Endothelial cell of umbilical vein (primary cell): ENCODE measurements at regions not wholly inside any gene's neighbourhood (a gene's known extent, or its start where the extent isn't known, plus 50 kb on each side); places are given as distances from the start of the nearest gene placed in this dataset.

Source experiments
- BruUV-seq: library from RNA; stranded (reverse); fragments of 400-500 nt; replicated peaks from 2 replicates; lab custom pipeline; 2021; lab: Mats Ljungman, UMichigan
- CTCF ChIA-PET: fragments of 300-600, 350-600 bp; sonication (Branson Sonifier 250); formaldehyde crosslinking; loops from one replicate; lab custom pipeline; 2021; ENCODE audit warnings: antibody characterized with exemption, inconsistent platforms; lab: Charles Lee
- POLR2A ChIA-PET: fragments of 300-600, 350-600 bp; sonication (Branson Sonifier 250); formaldehyde crosslinking; loops from one replicate; lab custom pipeline; 2021; ENCODE audit warnings: antibody characterized with exemption, inconsistent platforms; lab: Charles Lee
- DNase-seq: peaks from one replicate; pipeline ENCODE4 v3.0.0-alpha.2; 2011; ENCODE audit warnings: low read depth, low spot score
- FAIRE-seq: peaks from 2 replicates; lab custom pipeline; 2011; peaks lifted over from hg19 to GRCh38; lab: Jason Lieb, UNC
- H2AFZ ChIP-seq: 2 replicates; pipeline ENCODE4 v1.6.0; 2012; ENCODE audit warnings: low read depth, low read length, control low read depth, inconsistent platforms
- H3K27ac ChIP-seq: 2 replicates; pipeline ENCODE4 v1.5.1; 2011; ENCODE audit warnings: low read depth, mild to moderate bottlenecking, control low read depth, low read length, moderate library complexity; ENCODE audit not compliant: insufficient read depth
- H3K27me3 ChIP-seq, 2 experiments: 2 replicates each; pipeline versions ENCODE4 v1.6.0 to v1.6.1; 2011; ENCODE audit warnings: low read length in 2 of 2, mixed read lengths in 1 of 2; ENCODE audit not compliant: control insufficient read depth in 2 of 2, insufficient read depth in 2 of 2
- H3K36me3 ChIP-seq, 2 experiments: 2 replicates in 1 of 2; 3 replicates in 1 of 2; pipeline ENCODE4 v1.5.1; 2011; ENCODE audit warnings: low read length in 2 of 2, mild to moderate bottlenecking in 1 of 2, moderate library complexity in 1 of 2; ENCODE audit not compliant: control insufficient read depth in 2 of 2, insufficient read depth in 2 of 2; ENCODE audit errors: extremely low read depth in 1 of 2
- H3K4me1 ChIP-seq: 3 replicates; pipeline ENCODE4 v1.5.1; 2011; ENCODE audit warnings: mild to moderate bottlenecking, low read length; ENCODE audit not compliant: control insufficient read depth, insufficient read depth; ENCODE audit errors: extremely low read depth
- H3K4me2 ChIP-seq: 2 replicates; pipeline ENCODE4 v1.6.1; 2011; ENCODE audit warnings: low read length, control low read depth, mixed read lengths; ENCODE audit not compliant: insufficient read depth
- H3K4me3 ChIP-seq, 3 experiments: fragments of 200-600 bp in 1 of 3; sonication (generic), shearing (Covaris generic) in 1 of 3; replicated peaks in 1 of 3; 2 replicates each; pipeline ENCODE4 v1.5.1; 2011 to 2016; ENCODE audit warnings: control low read depth in 3 of 3, low read length in 3 of 3, mild to moderate bottlenecking in 2 of 3, inconsistent platforms in 1 of 3, low read depth in 1 of 3, moderate library complexity in 1 of 3; ENCODE audit not compliant: insufficient read depth in 1 of 3
- H3K79me2 ChIP-seq: 2 replicates; pipeline ENCODE4 v1.6.0; 2012; ENCODE audit warnings: low read length, inconsistent platforms; ENCODE audit not compliant: control insufficient read depth, insufficient read depth
- H3K9ac ChIP-seq: replicated peaks from 2 replicates; pipeline ENCODE3; 2011; ENCODE audit warnings: low read length, control low read depth; ENCODE audit not compliant: insufficient read depth; ENCODE audit errors: extremely low read depth
- H3K9me1 ChIP-seq: replicated peaks from 3 replicates; pipeline ENCODE4 v1.6.0; 2011; ENCODE audit warnings: mild to moderate bottlenecking, low read length; ENCODE audit not compliant: control insufficient read depth, insufficient read depth; ENCODE audit errors: extremely low read depth
- H3K9me3 ChIP-seq: replicated peaks from 2 replicates; pipeline ENCODE4 v1.5.1; 2012; ENCODE audit warnings: low read length, inconsistent platforms; ENCODE audit not compliant: control insufficient read depth, insufficient read depth
- H4K20me1 ChIP-seq: replicated peaks from 2 replicates; pipeline ENCODE3; 2011; ENCODE audit warnings: mild to moderate bottlenecking, low read length; ENCODE audit not compliant: control insufficient read depth, insufficient read depth; ENCODE audit errors: extremely low read depth
- EZH2 ChIP-seq: IDR thresholded peaks from 2 replicates; pipeline ENCODE4 v1.6.1; 2012; ENCODE audit warnings: borderline replicate concordance, low read depth, mild to moderate bottlenecking, moderate library complexity, low read length, inconsistent platforms; ENCODE audit not compliant: severe bottlenecking
- FOS ChIP-seq: IDR thresholded peaks from 2 replicates; pipeline ENCODE4 v1.6.1; 2011; ENCODE audit warnings: mild to moderate bottlenecking, low read length, moderate library complexity, borderline replicate concordance; ENCODE audit not compliant: insufficient read depth
- GATA2 ChIP-seq: IDR thresholded peaks from 2 replicates; pipeline ENCODE4 v1.7.0; 2011; ENCODE audit warnings: low read depth, mild to moderate bottlenecking, moderate library complexity, mixed read lengths, low read length; ENCODE audit not compliant: insufficient read length, insufficient read depth
- JUN ChIP-seq: IDR thresholded peaks from 2 replicates; pipeline ENCODE4 v1.6.1; 2011; ENCODE audit warnings: borderline replicate concordance, low read depth; ENCODE audit not compliant: insufficient read length, insufficient read depth
- MAX ChIP-seq: IDR thresholded peaks from 2 replicates; pipeline ENCODE4 v1.6.1; 2011; ENCODE audit not compliant: insufficient read depth, insufficient read length
- MYC ChIP-seq: IDR thresholded peaks from one replicate; pipeline ENCODE4 v1.6.1; 2011; ENCODE audit warnings: mild to moderate bottlenecking, low read depth, low read length
- POLR2A ChIP-seq: IDR thresholded peaks from 2 replicates; pipeline ENCODE4 v1.6.1; 2012; ENCODE audit warnings: low read depth, mild to moderate bottlenecking, control low read depth, low read length
- POLR2AphosphoS5 ChIP-seq: IDR thresholded peaks from 2 replicates; pipeline ENCODE4 v1.6.1; 2012; ENCODE audit warnings: low read depth, mild to moderate bottlenecking, control low read depth, low read length, moderate library complexity; ENCODE audit not compliant: insufficient read depth
- dilution Hi-C: fragments of 300-500 bp; cut with MboI; formaldehyde crosslinking; loops from one replicate; pipeline ENCODE4 v1.15.0; 2019; ENCODE audit warnings: low sequenced_read_pairs; ENCODE audit not compliant: extremely low pct_ligation_motif_present
- intact Hi-C: fragments of 100-400 bp; cut with micrococcal nuclease; formaldehyde crosslinking; loops from one replicate; pipeline ENCODE4 v1.10.0; 2022
- TF ChIP-seq, protein P1 (sequence below), 2 donors: IDR thresholded peaks; 1 replicate in 1 of 2; 2 replicates in 1 of 2; pipeline ENCODE4 v1.5.1; 2011; ENCODE audit warnings: low read length in 2 of 2, mild to moderate bottlenecking in 2 of 2, moderate library complexity in 2 of 2, control low read depth in 1 of 2, inconsistent platforms in 1 of 2, low read depth in 1 of 2; ENCODE audit not compliant: insufficient read depth in 1 of 2; ENCODE audit errors: extremely low read depth in 1 of 2

DNA sequence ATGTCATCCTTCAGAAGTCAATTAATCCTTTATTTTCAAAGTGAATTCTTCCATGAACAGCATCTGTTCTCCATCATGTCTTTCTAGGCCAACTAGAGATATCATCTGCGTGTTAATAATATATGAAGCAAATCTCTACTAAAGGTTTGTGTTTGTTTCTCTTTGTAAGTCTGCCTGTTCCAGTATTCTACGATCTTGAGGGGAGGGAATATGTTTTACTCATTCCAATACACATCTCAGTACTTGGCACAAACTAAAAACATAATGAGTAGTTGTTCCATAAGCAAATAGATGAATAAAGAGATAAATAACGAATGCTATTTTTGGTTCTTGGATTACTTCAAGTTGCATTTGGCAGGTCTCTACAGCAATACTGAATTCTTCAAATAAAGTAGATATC, 470.7 kb upstream of the GRIN3A start:
- no peaks in the 10 kb centered on the region for H3K9me1 ChIP-seq
- dilution Hi-C loops = no loop called here
- FAIRE-seq = no peak

More for the DNA sequence above, 470.7 kb upstream of the GRIN3A start:
- no peak overlapping the region for H3K4me2 ChIP-seq
- no peaks in the 10 kb centered on the region for H3K79me2 ChIP-seq
- H2AFZ ChIP-seq = no peak overlapping the region
- H3K9me3 ChIP-seq = peaks cover 6% of the 10 kb centered on the region
- TF ChIP-seq FOS (no peak), JUN (no peak), POLR2A (no peak), POLR2AphosphoS5 (no peak), GATA2 (no peak), EZH2 (no peak), MAX (no peak), MYC (no peak)
- TF ChIP-seq, protein P1, sequence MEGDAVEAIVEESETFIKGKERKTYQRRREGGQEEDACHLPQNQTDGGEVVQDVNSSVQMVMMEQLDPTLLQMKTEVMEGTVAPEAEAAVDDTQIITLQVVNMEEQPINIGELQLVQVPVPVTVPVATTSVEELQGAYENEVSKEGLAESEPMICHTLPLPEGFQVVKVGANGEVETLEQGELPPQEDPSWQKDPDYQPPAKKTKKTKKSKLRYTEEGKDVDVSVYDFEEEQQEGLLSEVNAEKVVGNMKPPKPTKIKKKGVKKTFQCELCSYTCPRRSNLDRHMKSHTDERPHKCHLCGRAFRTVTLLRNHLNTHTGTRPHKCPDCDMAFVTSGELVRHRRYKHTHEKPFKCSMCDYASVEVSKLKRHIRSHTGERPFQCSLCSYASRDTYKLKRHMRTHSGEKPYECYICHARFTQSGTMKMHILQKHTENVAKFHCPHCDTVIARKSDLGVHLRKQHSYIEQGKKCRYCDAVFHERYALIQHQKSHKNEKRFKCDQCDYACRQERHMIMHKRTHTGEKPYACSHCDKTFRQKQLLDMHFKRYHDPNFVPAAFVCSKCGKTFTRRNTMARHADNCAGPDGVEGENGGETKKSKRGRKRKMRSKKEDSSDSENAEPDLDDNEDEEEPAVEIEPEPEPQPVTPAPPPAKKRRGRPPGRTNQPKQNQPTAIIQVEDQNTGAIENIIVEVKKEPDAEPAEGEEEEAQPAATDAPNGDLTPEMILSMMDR (IDR thresholded peaks at IDR 0.05; ENCODE audit: extremely low read depth in 1 of 2, insufficient read depth in 1 of 2, low read depth in 1 of 2, low read length in 2 of 2) = no peak
- ChIA-PET POLR2A (no interaction called here), CTCF (no interaction called here)
- H3K4me1 ChIP-seq = no peaks in the 10 kb centered on the region
- H3K27me3 ChIP-seq = no peaks in the 10 kb centered on the region
- no peak overlapping the region for H3K9ac ChIP-seq
- no TSS peak for BruUV-seq
- DNase-seq = no peak
- H3K27ac ChIP-seq = no peak overlapping the region
- H4K20me1 ChIP-seq = no peaks in the 10 kb centered on the region
- no peak overlapping the region for H3K4me3 ChIP-seq
- intact Hi-C loops = no loop called here
- H3K36me3 ChIP-seq = no peaks in the 10 kb centered on the region
